Hematopoietic multipotent progenitor cell treated with erythropoietin and hydrocortisone succinate and interleukin-3 and kit ligand, for 6 days (in vitro differentiated cells): ENCODE measurements at regions not wholly inside any gene's neighbourhood (a gene's known extent, or its start where the extent isn't known, plus 50 kb on each side); places are given as distances from the start of the nearest gene placed in this dataset.
"Not testable (repeated sequence)": the region's sequence is repeated elsewhere in the genome, so short reads cannot be mapped to it uniquely, and the experiment has no call there.

Source experiments
- DNase-seq: peaks from one replicate; pipeline ENCODE4 v3.0.0-alpha.2; 2015

DNA sequence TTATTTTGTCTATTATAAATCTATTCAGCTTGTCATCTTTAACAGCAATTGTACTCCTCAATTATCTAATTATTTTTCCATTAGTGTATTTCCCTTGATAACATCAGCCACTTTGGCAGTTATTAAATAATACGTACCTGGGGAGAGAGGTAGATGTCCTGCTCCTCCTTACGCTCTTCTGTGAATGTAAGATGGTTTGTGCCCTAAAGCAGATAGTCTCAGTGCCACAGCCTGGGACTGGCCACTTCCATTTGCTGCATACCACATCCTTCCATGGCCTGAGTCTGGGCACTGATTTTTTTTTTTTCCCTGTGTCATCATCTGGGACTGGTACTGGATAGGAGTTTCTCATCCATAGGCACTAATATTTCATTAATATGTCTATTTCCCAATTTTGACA, 632.4 kb upstream of the LRRTM4 start:
- no peak for DNase-seq

DNA sequence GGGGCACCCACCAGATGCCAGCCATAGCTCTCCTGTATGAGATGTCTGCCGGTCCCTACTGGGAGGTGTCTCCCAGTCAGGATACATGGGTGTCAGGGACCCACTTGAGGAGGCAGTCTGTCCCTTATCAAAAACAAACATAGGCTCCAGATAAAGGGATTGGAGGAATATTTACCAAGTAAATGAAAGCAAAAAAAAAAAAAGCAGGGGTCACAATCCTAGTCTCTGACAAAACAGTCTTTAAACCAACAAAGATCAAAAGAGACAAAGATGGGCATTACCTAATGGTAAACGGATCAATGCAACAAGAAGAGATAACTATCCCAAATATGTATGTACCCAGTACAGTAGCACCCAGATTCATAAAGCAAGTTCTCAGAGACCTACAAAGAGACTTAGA, 640.0 kb upstream of the LRRTM4 start:
- no peak for DNase-seq

DNA sequence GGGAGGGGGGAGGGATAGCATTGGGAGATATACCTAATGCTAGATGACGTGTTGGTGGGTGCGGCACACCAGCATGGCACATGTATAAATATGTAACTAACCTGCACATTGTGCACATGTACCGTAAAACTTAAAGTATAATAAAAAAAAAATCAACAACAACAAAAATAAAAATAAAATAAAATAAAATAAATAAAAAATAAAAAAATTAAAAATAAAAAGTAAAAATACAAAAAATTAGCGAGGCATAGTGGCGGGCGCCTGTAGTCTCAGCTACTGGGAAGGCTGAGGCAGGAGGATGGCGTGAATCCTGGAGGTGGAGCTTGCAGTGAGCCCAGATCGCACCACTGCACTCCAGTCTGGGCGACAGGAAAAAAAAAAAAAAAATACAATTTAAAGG, 650.0 kb upstream of the LRRTM4 start:
- not testable (repeated sequence) for DNase-seq

DNA sequence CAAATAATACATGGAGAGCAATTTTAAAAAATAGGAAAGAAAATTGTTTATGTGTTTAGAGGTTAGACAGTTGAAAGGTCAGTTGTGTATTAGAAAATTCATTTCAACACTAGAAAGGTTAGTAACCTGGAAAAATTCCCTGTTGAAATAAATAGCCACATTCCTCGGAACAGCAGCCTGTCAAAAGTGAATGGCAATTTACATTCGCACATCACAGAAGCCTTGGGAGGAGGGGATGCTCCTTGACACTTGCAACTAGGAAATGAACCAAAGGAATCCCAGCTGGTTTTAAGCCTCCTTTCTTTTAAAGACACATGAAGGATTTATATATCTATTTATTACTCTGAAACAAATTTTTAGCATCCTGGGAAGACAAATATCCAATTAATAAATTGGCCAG, 653.5 kb upstream of the LRRTM4 start:
- DNase-seq: no peak

DNA sequence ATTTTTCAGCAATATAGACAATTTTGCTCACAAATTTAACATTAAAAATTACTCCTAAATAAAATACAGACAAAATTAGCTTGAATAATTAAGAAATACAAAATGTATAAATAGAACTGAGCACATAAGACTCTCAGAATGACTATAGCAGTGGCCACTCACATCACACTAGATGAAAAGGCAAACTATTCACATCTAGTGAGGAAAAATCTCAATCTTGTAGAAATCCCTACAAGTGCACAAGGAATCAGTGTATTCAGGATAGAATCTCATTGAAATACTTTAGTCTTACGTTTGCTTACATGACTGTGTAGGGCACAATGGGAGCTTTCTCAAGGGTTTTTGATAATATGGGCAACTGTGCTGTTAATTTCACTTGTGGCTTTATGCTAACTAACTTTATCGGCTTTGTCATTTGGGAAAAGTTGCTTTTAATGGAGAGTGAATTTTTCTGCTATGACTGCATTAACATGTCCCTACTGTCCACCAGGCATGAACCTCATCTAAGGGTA, 678.9 kb upstream of the LRRTM4 start:
- DNase-seq: no peak

DNA sequence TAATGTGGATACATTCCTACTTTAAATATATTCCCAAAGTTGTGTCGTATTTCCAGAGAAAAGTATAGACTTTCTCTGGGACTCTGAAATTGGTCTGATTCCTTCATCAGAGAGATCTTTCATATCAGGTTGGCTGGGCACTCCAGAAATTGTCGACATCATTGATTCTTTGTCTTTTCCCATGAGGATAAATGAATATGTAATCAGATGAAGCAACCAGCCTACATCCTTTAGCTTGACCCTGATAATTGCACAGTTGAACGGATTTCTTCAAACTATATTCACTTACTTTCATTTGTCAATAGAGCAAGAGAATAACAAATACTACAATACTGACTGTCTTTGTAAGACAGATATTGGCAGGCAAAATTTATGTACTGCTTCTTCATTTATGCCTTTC, 680.2 kb upstream of the LRRTM4 start:
- DNase-seq: no peak

DNA sequence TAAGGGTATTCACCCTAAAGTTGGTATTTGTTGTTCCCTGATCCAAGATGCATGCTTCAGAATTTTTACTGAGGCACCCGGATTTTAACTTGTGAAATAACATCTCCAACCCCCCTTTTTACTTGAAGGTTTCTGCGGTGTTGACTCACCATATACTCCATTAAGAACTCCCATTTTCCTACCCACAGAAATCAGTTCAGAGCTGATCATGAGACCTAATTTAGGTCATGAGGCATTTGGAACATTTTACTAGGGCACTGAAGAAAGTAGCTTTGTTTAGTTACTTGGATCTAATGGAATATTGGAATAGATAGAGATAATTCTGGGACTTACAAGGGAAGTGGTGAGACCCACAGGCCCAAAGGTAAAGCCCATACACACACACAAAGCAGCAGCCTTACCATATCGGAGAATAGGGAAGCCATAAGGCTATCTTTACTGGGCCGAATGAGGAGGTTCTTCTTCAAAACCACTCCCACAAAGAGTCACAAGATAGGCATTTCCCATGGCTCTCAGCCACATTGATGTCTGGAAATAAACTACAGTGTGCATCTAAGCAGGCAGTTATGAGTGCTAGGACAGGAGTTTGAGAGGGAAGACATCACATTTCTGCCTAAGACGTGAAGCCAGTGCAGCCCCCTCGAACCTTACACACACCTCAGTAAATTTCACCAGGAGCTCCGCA, 681.0 kb upstream of the LRRTM4 start:
- DNase-seq: no peak

DNA sequence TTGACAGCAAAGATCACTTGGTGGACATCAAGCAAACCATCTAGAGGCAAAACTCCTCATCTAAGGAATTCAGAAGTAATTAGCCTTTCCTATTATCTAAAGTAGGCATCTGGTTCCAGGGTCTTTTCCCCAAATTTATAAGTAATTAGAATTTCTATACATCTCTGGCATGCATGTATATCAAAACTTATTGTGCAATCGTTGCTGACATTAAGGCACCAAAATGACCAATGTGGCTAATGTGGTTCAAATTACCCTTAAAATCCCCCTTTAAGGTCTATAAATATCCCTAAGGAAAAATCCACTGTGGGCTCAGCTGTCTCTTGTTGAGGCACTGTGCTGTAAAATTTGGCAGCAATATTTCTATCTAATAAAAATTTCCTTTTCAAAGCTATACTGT, 695.9 kb upstream of the LRRTM4 start:
- DNase-seq: no peak

DNA sequence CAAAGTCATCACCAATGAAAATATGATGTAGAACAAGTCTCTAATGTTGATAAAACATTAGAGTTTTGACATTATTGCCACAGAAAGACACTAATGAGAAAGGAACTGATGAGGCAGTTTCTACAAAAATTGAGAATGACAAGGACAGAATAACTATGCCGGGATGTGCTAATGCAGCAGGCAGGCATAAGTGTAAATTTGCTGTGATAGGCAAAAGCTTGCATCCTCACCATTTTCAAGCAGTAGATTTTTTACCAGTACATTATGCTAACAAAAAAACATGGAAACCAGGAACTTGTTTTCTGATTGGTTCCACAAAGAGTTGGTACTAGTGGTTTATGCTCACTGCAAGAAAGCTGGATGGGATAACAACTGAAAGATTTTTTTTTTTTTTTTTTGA, 715.5 kb upstream of the LRRTM4 start:
- DNase-seq: no peak

DNA sequence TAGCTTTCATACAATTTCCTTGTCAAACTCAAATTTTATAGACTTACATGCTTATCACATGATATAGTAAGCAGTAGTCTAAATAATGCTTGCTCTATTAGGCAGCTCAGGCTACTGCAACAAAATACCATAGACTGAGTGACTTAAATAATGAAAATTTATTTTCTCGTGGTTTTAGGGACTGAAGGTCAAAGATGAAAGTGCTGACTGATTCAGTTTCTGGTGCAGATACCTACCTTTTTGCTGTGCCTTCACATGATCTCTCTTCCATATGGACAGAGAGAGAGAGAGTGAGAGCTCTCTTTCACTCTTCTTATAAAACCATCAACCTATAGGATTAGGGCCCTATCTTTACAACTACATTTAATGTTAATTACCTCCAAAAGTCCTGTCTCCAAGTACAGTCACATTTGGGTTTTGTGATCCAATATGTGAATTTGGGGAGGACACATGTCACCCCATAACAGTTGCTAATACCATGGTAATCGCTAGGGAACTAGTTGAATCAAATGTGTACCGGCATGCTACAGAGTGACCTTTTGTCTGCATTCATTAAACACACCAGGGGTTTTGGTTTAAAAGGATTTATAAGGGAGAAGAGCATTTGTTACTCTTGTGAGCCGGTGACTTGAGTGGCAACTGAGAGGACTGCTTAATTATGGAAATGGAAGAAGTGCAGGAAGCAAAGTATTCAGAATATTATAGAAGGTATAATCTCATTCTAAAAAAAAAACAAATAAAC, 723.4 kb upstream of the LRRTM4 start:
- no peak for DNase-seq

DNA sequence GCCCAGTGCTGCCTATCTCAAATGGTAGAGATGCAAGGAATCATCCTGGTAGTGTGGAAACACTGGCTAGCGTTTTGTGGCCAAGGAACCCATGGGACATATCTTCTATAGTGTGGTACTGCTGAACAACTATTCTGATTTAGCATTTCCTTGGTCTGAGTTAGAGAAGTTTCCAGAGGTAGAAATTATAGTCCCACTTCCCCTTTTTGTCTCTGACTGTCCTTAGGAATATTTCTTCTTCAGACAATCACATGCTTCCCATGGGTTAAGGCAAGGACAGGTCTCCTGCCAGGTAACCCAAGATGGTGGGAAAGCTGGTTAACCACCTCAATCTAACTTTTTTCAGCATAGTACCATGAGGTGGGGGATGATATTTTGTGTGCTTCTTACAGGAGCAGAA, 729.5 kb upstream of the LRRTM4 start:
- no peak for DNase-seq

DNA sequence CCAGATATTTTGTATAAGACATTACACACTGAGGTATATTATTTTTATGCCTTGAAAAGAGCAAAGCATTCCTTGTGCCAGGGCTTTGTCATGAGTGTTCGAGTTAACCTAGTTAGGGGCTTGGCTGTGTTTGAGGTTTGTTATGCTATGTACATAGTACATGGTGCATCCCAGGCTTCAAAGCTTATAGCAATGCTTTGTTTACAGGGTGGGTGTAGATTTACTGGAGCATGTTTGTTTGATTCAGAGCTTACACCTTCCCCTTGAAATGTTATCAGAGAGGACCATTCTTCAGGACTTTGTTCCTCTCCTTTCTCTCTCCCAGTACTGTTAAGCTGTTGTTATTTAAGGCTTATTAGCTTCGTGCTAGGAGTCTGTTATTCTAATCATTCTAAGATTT, 738.7 kb upstream of the LRRTM4 start:
- DNase-seq: no peak

DNA sequence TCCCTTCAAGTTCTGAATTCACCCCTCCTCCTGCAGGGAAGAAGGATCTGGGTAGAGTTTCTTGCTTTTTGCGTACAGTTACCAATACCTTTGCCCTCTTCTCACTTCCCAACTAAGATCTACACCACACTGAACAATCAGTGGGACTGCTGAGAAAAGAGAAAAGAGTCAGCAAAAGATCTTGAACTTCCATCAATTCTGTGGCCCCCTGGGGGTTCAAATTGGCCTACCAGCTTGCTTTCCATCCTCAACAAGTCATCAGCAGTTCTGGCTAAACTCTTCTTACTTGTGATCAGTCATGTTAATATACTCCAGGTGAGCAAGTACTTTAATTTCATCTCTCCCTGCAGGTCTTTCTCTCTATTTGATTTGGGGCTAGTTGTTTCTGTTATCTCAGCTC, 739.3 kb upstream of the LRRTM4 start:
- no peak for DNase-seq

DNA sequence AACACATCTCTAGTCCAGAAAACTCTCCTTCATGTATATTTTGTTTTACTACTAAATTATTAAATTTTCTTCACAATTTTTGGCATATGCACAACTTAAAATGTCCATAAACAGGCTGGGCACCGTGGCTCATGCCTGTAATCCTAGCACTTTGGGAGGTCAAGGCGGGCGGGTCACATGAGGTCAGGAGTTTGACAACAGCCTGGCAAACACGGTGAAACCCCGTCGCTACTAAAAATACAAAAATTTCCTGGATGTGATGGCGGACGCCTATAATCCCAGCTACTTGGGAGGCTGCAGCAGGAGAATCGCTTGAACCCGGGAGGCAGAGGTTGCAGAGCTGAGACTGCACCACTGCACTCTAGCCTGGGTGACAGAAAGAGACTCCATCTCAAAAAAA, 739.9 kb upstream of the LRRTM4 start:
- DNase-seq: not testable (repeated sequence)

DNA sequence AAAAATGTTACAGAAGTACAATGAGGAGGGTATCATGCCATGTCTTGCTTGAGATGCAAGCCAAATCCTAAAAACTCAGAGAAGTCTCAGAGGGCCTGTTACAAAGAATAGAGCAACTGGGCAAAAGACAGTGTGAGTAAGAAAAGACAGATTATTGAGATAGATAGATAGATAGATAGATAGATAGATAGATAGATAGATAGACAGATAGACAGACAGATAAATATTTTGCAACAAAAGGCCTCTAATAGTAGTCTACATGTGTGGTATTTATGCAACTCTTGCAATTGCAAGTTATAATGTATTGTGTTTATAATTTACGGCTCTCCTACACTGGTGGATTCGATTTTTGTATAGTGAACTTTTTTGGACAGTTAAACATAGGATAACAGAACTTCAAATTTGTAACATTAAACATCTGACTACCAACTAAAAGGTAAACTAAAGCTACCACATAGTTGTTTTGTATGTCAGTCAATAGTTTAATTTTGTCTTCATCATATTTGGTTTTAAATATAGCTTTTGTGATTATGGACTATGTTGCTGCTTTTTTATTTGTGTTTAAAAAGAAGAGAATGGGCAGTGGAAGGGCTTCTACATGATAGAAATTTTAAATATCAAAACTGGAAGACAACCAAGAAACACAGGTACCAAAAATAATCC, 740.7 kb upstream of the LRRTM4 start:
- no peak for DNase-seq

DNA sequence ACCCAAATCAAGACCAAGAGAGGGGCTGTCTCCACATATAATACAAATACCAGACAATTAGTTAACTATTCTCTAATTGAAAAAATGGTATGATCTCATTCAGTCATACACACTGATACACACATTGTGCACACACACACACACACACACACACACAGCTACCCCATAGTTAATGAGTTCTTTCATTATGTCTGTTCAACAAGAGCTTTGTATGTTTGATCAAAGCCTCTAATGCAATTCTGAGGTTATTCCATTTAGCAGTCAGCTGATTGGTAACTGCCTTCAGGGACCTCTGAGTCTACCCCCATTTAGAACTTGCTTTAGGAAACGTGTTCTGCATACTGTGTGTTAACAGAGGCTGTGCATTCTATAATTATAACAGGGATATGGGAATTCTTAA, 741.4 kb upstream of the LRRTM4 start:
- no peak for DNase-seq

DNA sequence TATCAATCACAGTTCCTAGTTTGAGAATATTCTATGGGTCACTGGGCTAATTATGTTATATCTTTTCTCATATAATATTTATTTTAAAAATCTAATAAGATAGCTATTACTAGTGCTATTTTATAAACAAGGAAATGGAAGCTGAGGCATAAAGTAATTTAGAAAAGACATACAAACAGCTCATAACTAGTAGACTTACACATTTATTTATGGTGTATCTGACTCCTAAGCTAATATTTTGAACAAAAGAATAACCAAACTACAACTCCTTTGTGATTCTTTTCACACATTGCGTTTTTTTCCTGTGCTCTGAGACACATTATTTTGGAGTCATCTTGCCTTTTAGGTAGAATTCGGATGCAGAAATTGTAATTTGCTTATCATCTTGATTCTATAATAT, 742.0 kb upstream of the LRRTM4 start:
- DNase-seq: no peak

DNA sequence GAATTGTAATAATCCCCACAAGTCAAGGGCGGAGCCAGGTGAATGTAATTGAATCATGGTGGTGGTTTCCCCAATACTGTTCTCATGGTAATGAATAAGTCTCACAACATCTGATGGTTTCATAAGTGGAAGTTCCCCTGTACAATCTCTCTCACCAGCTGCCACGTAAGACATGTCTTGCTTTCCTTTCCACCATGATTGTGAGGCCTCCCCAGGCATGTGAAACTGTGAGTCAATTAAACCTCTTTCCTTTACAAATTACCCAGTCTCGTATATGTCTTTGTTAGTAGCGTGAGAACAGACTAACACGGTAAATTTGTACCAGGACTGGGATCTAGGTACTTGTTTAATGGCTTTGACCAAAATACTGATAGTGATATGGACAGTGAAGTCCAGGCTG, 744.3 kb upstream of the REG3G start:
- no peak for DNase-seq

DNA sequence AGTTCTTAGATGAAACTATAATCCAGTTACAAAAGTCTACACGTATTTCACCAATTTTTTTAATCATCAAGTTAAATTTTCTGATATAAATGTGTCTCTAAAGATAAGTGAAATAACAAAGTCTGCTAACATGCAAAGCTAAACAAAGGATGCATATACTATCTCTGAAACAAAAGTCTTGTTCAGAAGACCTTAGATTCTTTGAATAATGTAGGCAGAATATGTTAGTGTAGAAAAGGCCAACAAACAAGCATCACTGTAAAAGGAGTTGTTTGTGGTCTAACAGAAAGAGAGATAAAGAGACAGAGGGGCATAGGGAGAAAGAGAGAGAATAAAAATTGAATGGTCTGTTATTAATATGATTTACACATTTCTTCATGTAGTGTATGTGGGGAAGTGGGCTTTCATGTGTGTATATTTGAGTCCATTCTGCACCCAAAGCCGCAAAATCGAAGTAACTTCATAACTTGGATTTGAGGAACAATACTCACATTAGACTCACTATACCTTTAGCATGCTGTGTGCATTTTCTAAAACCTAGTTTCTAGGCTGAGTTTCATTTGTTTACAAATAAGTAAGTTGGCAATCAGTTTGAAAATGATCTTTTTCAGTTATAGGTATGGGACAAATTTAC, 734.8 kb upstream of the REG3G start:
- DNase-seq: no peak

DNA sequence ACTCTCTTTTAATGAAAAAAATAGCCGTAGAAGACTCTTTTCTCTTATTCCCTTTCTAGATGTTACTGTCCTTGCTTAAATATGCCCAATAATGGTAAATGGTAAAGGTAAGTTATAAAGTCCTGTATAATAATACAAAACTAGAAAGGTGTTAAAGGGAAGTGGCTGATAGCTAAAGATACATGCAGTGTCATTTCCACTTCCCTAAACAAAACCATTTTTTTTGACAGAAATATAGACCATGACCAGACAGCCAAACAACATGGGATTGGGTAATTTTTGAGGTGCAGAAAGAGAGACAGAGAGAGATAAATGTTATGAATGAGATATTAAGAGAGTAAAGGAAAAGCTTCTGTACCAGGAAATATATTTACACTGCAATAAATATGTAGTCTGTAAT, 731.7 kb upstream of the REG3G start:
- no peak for DNase-seq

DNA sequence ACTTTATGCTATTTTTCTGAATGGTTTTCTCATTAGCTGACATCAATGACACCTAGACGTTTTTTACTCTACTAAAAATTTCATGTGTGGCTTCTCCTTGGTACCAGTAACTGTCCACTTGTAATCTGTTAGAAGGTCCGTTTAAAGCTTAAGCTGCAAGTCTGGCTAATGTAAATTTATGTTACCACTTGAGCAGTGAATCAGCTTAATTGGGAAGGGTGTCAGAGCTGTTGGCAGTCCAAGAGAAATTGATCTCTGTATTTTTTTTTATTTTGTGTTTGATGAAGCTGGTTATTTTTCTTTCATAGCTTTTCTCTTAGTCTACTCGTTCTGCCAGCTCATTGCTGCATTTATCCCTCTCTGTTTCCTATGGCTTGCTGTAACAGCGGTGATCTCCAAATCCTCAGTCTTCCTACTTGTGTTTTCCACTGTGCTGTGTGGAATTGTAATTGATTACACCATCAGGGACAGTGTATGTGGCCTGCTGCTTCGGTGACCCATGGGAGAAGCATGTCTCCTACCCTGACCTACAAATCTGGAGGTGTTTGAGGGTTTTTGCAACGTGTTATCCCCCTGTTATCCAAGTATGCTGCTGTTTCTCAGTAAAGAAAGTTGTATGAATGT, 724.2 kb upstream of the REG3G start:
- no peak for DNase-seq

DNA sequence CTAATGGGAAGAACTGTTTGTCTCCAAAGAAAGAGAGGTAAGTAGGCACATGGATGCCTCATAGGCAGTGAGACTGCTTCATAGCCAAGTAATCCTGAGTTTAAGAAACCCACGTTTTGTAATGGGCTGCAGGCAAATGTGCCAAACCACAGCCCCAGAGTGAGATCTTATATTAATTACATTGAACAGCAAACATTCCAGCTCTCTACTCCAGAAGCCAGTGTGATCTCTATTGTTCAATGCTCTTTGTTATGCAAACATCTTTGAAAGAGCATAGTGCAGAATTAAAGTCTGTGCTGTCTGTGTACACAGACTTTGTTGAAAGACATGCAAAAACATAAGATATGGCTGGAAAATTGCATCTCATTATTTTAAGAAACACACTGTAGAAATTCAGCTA, 720.8 kb upstream of the REG3G start:
- no peak for DNase-seq

DNA sequence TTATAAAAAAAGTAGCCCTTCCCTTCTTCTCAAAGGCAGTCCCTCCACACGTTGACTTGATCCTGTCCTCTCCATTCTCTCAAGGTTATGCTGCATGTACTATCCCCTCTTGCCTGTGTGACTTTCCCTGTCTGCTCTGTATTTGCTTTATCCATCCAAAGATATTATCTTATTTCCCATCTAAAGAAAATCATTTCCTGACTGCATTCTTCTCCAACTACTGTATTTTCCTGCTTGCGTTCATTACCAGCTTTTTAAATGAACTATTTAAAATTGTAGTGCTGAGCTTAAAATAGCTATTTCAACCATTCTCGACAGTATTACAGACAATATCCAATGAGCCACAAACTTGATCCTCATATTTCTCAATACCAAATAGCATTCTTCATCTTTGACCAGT, 716.0 kb upstream of the REG3G start:
- DNase-seq: no peak
